ENCODE measurements at regions not wholly inside any gene's neighbourhood (a gene's known extent, or its start where the extent isn't known, plus 50 kb on each side); places are given as distances from the start of the nearest gene placed in this dataset.

- no peak for TF ChIP-seq EZH2 (IDR thresholded peaks at IDR 0.05)
- TF ChIP-seq POLR2AphosphoS5 (IDR thresholded peaks at IDR 0.05; ENCODE audit: borderline replicate concordance, low read depth, low read length): no peak
- no peak for TF ChIP-seq FOXP2 (optimal IDR thresholded peaks at IDR 0.05; ENCODE audit: control extremely low read depth, extremely low read length, insufficient read depth)
These were observed 510.4 kb upstream of the PTBP2 start for GRCh38 chr1:96211202-96211601.

Data from SK-N-MC (cell line).